ENCODE measurements at regions not wholly inside any gene's neighbourhood (a gene's known extent, or its start where the extent isn't known, plus 50 kb on each side); places are given as distances from the start of the nearest gene placed in this dataset.

- no peak for TF ChIP-seq EZH2phosphoT487 (IDR thresholded peaks at IDR 0.05)
- no peak for TF ChIP-seq EZH2 (IDR thresholded peaks at IDR 0.05)
- TF ChIP-seq CTCF (IDR thresholded peaks at IDR 0.05), result no peak
- Mint-ChIP-seq H3K4me1 (no peaks in the 10 kb centered on the region), H3K36me3 (no peaks in the 10 kb centered on the region), H3K27ac (no peak overlapping the region), H3K9me3 (peaks cover 9% of the 10 kb centered on the region), H3K4me3 (no peak overlapping the region), H3K27me3 (ENCODE audit: insufficient read depth, low read depth) (no peaks in the 10 kb centered on the region)
- Histone ChIP-seq H3K4me3 (no peak overlapping the region), H3K4me1 (no peaks in the 10 kb centered on the region), H3K9ac (no peak overlapping the region), H3K4me2 (no peak overlapping the region), H3K9me3 (ENCODE audit: low read depth) (no peaks in the 10 kb centered on the region), H4K20me1 (ENCODE audit: low read depth) (no peaks in the 10 kb centered on the region), H3K27ac (no peak overlapping the region), H3K36me3 (no peaks in the 10 kb centered on the region), H2AFZ (replicated peaks) (no peak overlapping the region), H3K27me3 (no peaks in the 10 kb centered on the region), H3F3A (ENCODE audit: low read depth) (no peaks in the 10 kb centered on the region), H3K79me2 (ENCODE audit: low read depth) (no peaks in the 10 kb centered on the region)
- no peak for DNase-seq (ENCODE audit: low spot score)
Measured at GRCh38 chr21:28693476-28693875, 299.2 kb downstream of the LTN1 start.

GRCh38 chr21:28690196-28690595 is 302.5 kb downstream of the LTN1 start:
- no peaks in the 10 kb centered on the region for H3K36me3 Mint-ChIP-seq
- H3K36me3 ChIP-seq, result no peaks in the 10 kb centered on the region
- H3K4me3 Mint-ChIP-seq, result no peak overlapping the region

GRCh38 chr21:28688381-28688780 is 304.3 kb downstream of the LTN1 start:
- Histone ChIP-seq H3K27ac (no peak overlapping the region), H3K9me3 (ENCODE audit: low read depth) (no peaks in the 10 kb centered on the region), H3K4me1 (no peaks in the 10 kb centered on the region), H3K9ac (no peak overlapping the region), H3F3A (ENCODE audit: low read depth) (no peaks in the 10 kb centered on the region), H4K20me1 (ENCODE audit: low read depth) (no peaks in the 10 kb centered on the region), H3K27me3 (no peaks in the 10 kb centered on the region), H3K4me3 (no peak overlapping the region), H3K36me3 (no peaks in the 10 kb centered on the region), H3K79me2 (ENCODE audit: low read depth) (no peaks in the 10 kb centered on the region), H3K4me2 (no peak overlapping the region), H2AFZ (replicated peaks) (no peak overlapping the region)
- no peak for DNase-seq (ENCODE audit: low spot score)
- Mint-ChIP-seq H3K4me3 (no peak overlapping the region), H3K4me1 (no peaks in the 10 kb centered on the region), H3K27me3 (ENCODE audit: insufficient read depth, low read depth) (no peaks in the 10 kb centered on the region), H3K9me3 (no peaks in the 10 kb centered on the region), H3K27ac (no peak overlapping the region), H3K36me3 (no peaks in the 10 kb centered on the region)
- no peak for TF ChIP-seq EZH2phosphoT487 (IDR thresholded peaks at IDR 0.05)
- no peak for TF ChIP-seq CTCF (IDR thresholded peaks at IDR 0.05)
- no peak for TF ChIP-seq EZH2 (IDR thresholded peaks at IDR 0.05)

More at GRCh38 chr21:28690196-28690595, 302.5 kb downstream of the LTN1 start:
- H3K9ac ChIP-seq, result no peak overlapping the region
- no peaks in the 10 kb centered on the region for H3K9me3 ChIP-seq (ENCODE audit: low read depth)
- no peak overlapping the region for H2AFZ ChIP-seq (replicated peaks)
- H3K79me2 ChIP-seq (ENCODE audit: low read depth), result no peaks in the 10 kb centered on the region
- Mint-ChIP-seq H3K4me1 (no peaks in the 10 kb centered on the region), H3K9me3 (no peaks in the 10 kb centered on the region), H3K27ac (no peak overlapping the region), H3K27me3 (ENCODE audit: insufficient read depth, low read depth) (no peaks in the 10 kb centered on the region)
- no peak for DNase-seq (ENCODE audit: low spot score)
- H3F3A ChIP-seq (ENCODE audit: low read depth), result no peaks in the 10 kb centered on the region
- H3K4me2 ChIP-seq, result no peak overlapping the region
- no peaks in the 10 kb centered on the region for H3K4me1 ChIP-seq
- H3K27ac ChIP-seq, result no peak overlapping the region
- TF ChIP-seq EZH2 (IDR thresholded peaks at IDR 0.05) (no peak), EZH2phosphoT487 (IDR thresholded peaks at IDR 0.05) (no peak), CTCF (IDR thresholded peaks at IDR 0.05) (no peak)
- H3K4me3 ChIP-seq, result no peak overlapping the region
- H4K20me1 ChIP-seq (ENCODE audit: low read depth), result no peaks in the 10 kb centered on the region
- no peaks in the 10 kb centered on the region for H3K27me3 ChIP-seq
